ENCODE measurements at regions not wholly inside any gene's neighbourhood (a gene's known extent, or its start where the extent isn't known, plus 50 kb on each side); places are given as distances from the start of the nearest gene placed in this dataset.

DNA sequence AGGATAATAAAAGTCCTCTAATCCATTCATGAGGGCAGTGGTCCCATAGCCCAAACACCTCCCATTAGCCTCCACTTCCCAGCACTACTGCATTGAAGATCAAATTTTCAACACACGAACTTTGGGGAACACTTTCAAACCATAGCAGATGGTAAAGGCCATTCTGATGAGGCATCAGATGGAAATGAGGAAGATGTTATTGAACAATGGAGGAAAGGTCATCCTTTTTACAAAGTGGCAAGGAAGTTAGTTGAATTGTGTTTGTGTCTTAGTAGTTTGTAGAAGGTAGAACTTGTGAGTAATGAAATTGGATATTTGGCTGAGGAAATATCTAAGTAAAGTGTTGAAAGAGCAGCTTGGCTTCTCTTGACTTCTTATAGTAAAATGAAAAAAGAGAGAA is 93.3 kb upstream of the NLRP1 start:
- Histone ChIP-seq H3K27me3 (no peaks in the 10 kb centered on the region), H3K36me3 (no peaks in the 10 kb centered on the region), H3K4me1 (no peaks in the 10 kb centered on the region), H3K27ac (no peak overlapping the region), H3K9me3 (no peaks in the 10 kb centered on the region), H3K4me3 (replicated peaks in 1 of 3) (no peak overlapping the region)
- no peak for TF ChIP-seq CTCF (IDR thresholded peaks at IDR 0.05)
- intact Hi-C loops (cut with DNase I) = no loop called here
- DNase-seq = no peak
- WGBS, 2 donors = 58 to 60% methylated on average over 1 of the region's 1 CpG

DNA sequence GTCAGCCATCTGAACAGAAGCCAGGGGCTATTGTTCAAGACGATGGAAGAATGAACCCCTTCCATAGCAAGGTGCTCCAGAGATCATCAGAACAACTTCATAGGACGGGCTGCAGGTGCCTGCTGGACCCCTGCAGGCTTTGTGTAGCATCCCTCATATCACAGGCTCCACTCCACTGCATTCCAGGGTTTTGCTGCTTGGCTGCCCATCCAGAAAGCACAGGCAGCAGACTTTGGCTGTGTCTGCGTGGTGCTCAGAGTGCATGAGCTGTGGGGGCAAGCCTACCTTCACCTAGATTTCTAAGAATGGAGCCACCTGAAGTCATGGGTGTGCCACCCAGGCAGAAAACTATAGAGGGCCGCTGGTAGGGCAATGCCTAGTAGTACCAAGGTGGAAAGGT is 93.9 kb upstream of the NLRP1 start:
- Histone ChIP-seq H3K36me3 (no peaks in the 10 kb centered on the region), H3K27me3 (no peaks in the 10 kb centered on the region), H3K4me1 (no peaks in the 10 kb centered on the region), H3K27ac (no peak overlapping the region), H3K9me3 (no peaks in the 10 kb centered on the region), H3K4me3 (replicated peaks in 1 of 3) (no peak overlapping the region)
- no peak for DNase-seq
- intact Hi-C loops (cut with DNase I) = no loop called here
- no peak for TF ChIP-seq POLR2A (IDR thresholded peaks at IDR 0.05)
- TF ChIP-seq CTCF (IDR thresholded peaks at IDR 0.05) = no peak
- 32 to 49% methylated on average over 3 to 4 of the region's 4 CpGs for WGBS, 2 donors

DNA sequence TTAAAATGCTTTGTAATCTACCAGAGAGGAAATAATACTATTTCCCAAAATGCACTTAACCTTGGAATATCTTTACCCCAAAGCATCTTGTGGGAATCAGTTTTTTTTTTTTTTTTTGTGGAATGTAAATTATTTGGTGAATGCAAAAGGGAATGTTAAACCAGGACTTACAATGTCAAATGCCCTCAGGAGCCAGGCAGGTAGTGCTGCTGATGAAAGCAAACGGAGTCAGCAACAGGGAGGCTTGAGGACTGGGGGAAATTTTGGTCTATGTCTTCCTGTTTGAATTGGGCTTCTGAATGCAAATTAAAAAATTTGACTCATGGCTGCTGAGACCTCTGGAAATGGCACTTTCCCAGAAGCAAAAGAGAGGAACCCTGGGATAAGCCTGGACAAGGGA is 96.5 kb upstream of the NLRP1 start:
- Histone ChIP-seq H3K9me3 (no peaks in the 10 kb centered on the region), H3K4me1 (no peaks in the 10 kb centered on the region), H3K27ac (no peak overlapping the region), H3K4me3 (replicated peaks in 1 of 3) (no peak overlapping the region), H3K36me3 (no peaks in the 10 kb centered on the region), H3K27me3 (no peaks in the 10 kb centered on the region)
- 38 to 53% methylated on average over 1 of the region's 1 CpG for WGBS, 2 donors
- intact Hi-C loops (cut with DNase I) = no loop called here
- TF ChIP-seq POLR2A (IDR thresholded peaks at IDR 0.05) (no peak), CTCF (IDR thresholded peaks at IDR 0.05) (no peak)
- no peak for DNase-seq

- intact Hi-C loops (cut with DNase I) = no loop called here
- no peak overlapping the region for H3K4me3 ChIP-seq (replicated peaks in 1 of 3)
- no peaks in the 10 kb centered on the region for H3K9me3 ChIP-seq
- H3K27me3 ChIP-seq = no peaks in the 10 kb centered on the region
- no peaks in the 10 kb centered on the region for H3K36me3 ChIP-seq
- H3K4me1 ChIP-seq = no peaks in the 10 kb centered on the region
- DNase-seq = no peak
- 19% methylated on average over 6 of the region's 6 CpGs for WGBS, 2 donors
- TF ChIP-seq POLR2A (IDR thresholded peaks at IDR 0.05) (no peak), CTCF (IDR thresholded peaks at IDR 0.05) (no peak)
- H3K27ac ChIP-seq = no peak overlapping the region
These were observed 98.9 kb upstream of the NLRP1 start for GRCh38 chr17:5683241-5683640.

DNA sequence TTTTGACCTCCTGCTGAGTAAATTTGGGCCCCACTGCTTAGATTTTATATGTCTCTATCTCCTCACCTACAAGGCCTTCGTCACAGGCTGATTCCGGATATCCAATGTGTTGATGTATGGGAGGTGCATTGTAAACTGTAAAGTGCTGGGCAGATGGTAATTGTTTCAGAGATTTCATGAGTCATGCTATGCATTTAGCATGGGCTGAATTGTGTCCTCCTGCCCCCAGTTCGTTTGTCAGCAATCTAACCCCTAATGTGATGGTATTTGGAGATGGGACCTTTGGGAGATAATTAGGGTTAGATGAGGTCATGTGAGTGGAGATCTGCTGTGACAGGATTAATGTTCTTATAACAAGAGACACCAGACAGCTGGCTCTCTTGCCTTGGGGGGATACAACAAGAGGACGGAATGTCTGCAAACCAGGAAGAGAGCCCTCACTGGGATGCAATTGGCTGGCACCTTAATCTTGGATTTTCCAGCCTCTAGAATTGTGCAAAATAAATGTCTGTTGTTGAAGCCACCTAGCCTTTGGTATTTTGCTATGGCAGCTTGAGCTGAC is 101.8 kb upstream of the NLRP1 start:
- H3K4me3 ChIP-seq (replicated peaks in 1 of 3) = no peak overlapping the region
- no peak overlapping the region for H3K27ac ChIP-seq
- 60 to 75% methylated on average over 4 of the region's 4 CpGs for WGBS, 2 donors
- no peaks in the 10 kb centered on the region for H3K4me1 ChIP-seq
- H3K9me3 ChIP-seq = no peaks in the 10 kb centered on the region
- H3K36me3 ChIP-seq = no peaks in the 10 kb centered on the region
- no peak for DNase-seq
- no peaks in the 10 kb centered on the region for H3K27me3 ChIP-seq
- intact Hi-C loops (cut with DNase I) = no loop called here
- TF ChIP-seq CTCF (IDR thresholded peaks at IDR 0.05) = no peak
- no peak for TF ChIP-seq POLR2A (IDR thresholded peaks at IDR 0.05)
